ENCODE measurements at regions not wholly inside any gene's neighbourhood (a gene's known extent, or its start where the extent isn't known, plus 50 kb on each side); places are given as distances from the start of the nearest gene placed in this dataset.

DNA sequence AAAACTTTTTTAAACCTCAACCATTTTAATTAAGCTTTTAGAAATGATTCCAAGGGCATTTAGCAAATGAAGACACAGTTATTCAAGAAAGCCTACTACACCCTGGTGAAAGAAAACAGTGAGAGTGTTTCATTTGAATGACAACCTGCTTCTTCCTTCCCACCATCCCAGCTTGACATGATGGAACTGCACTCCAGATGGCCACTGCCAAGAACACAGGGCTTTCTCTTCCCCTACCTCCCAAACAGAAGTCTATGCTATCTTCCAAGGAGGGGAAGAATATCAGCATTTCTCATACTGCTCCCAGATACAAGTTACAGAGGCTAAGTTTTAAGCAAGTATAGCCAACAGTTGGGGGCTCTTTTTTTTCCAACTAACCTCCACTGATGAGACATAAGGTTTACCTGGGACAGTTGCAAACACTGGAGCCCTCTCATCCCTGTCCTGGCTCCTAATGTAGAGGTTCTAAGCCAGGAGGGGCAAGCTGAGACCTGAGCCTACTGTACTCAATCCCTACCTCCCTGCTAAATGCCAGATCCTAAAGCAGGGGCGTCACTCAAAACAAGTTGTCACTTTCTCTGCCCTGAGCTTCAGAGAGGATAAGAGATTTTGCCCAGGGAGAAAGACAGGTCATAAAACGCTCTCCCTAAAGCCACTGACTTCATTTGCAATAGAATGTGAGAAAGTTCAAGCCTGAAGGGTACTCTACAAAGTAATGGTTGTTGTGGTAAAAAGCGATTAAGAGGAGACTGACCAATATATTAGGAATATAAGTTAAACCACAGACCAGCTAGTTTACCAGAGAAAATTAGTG lies 88.5 kb upstream of the SLC27A6 start:
- TF ChIP-seq, protein P1, sequence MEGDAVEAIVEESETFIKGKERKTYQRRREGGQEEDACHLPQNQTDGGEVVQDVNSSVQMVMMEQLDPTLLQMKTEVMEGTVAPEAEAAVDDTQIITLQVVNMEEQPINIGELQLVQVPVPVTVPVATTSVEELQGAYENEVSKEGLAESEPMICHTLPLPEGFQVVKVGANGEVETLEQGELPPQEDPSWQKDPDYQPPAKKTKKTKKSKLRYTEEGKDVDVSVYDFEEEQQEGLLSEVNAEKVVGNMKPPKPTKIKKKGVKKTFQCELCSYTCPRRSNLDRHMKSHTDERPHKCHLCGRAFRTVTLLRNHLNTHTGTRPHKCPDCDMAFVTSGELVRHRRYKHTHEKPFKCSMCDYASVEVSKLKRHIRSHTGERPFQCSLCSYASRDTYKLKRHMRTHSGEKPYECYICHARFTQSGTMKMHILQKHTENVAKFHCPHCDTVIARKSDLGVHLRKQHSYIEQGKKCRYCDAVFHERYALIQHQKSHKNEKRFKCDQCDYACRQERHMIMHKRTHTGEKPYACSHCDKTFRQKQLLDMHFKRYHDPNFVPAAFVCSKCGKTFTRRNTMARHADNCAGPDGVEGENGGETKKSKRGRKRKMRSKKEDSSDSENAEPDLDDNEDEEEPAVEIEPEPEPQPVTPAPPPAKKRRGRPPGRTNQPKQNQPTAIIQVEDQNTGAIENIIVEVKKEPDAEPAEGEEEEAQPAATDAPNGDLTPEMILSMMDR (IDR thresholded peaks at IDR 0.05) = no peak
- TF ChIP-seq POLR2A (IDR thresholded peaks at IDR 0.05) = no peak

Data from esophagus squamous epithelium (tissue), 4 donors.